B cell (primary cell): ENCODE measurements at regions not wholly inside any gene's neighbourhood (a gene's known extent, or its start where the extent isn't known, plus 50 kb on each side); places are given as distances from the start of the nearest gene placed in this dataset.

ENCODE experiments used
- ATAC-seq: fragments of 200-7000 bp; cut with Tn5 transposase; one replicate; pipeline ENCODE4 v1.10.0; 2021; ENCODE audit warnings: low read depth, mild to moderate bottlenecking, moderate number of reproducible peaks, moderate library complexity
- CTCF ChIA-PET: fragments of 350-600 bp; sonication (Branson Sonifier 250); formaldehyde crosslinking; loops from one replicate; lab custom pipeline; 2021; ENCODE audit warnings: antibody characterized with exemption, inconsistent platforms; lab: Charles Lee
- POLR2A ChIA-PET: fragments of 350-600 bp; sonication (Branson Sonifier 250); formaldehyde crosslinking; loops from one replicate; lab custom pipeline; 2021; ENCODE audit warnings: antibody characterized with exemption; lab: Charles Lee
- DNase-seq: peaks from one replicate; pipeline ENCODE4 v3.0.0; 2013
- H2AFZ ChIP-seq: 2 replicates; pipeline ENCODE4 v1.6.1; 2012; ENCODE audit warnings: mild to moderate bottlenecking, low read depth, low read length; ENCODE audit not compliant: insufficient read depth, poor library complexity, severe bottlenecking
- H3K27ac ChIP-seq, 2 donors: 1 replicate in 1 of 2; 2 replicates in 1 of 2; pipeline ENCODE4 v1.5.1; 2012 to 2013; ENCODE audit warnings: low read length in 2 of 2, mild to moderate bottlenecking in 2 of 2, moderate library complexity in 1 of 2
- H3K27me3 ChIP-seq, 4 experiments: fragments of 200-600 bp in 1 of 4; sonication (generic) in 1 of 4; replicated peaks in 1 of 4; 1 replicate in 2 of 4; 2 replicates in 2 of 4; pipeline versions ENCODE4 v1.6.1 to v1.7.0; 2013 to 2016; ENCODE audit warnings: low read length in 3 of 4, mild to moderate bottlenecking in 2 of 4, mixed read lengths in 1 of 4, moderate library complexity in 1 of 4; ENCODE audit not compliant: insufficient read depth in 4 of 4, control insufficient read depth in 3 of 4; ENCODE audit errors: control extremely low read depth in 1 of 4
- H3K36me3 ChIP-seq, 2 experiments: replicated peaks in 1 of 2; 1 replicate in 1 of 2; 2 replicates in 1 of 2; pipeline versions ENCODE4 v1.6.1 to v1.7.1; 2013; ENCODE audit warnings: low read length in 1 of 2; ENCODE audit not compliant: insufficient read depth in 2 of 2, control insufficient read depth in 1 of 2; ENCODE audit errors: control extremely low read depth in 1 of 2, extremely low read depth in 1 of 2
- H3K4me1 ChIP-seq, 2 donors: fragments of 200-600 bp in 1 of 2; sonication (generic) in 1 of 2; 1 replicate in 1 of 2; 2 replicates in 1 of 2; pipeline versions ENCODE4 v1.5.1 to v1.6.1; 2013 to 2017; ENCODE audit warnings: low read length in 2 of 2; ENCODE audit not compliant: control insufficient read depth in 2 of 2, insufficient read depth in 2 of 2
- H3K4me2 ChIP-seq: replicated peaks from 2 replicates; pipeline ENCODE3; 2012; ENCODE audit warnings: mild to moderate bottlenecking, low read depth, low read length; ENCODE audit not compliant: poor library complexity, severe bottlenecking
- H3K4me3 ChIP-seq, 5 experiments: fragments of 200-600 bp in 1 of 5; sonication (generic) in 1 of 5; 1 replicate in 3 of 5; 2 replicates in 2 of 5; pipeline versions ENCODE4 v1.5.1 to v1.7.0; 2011 to 2016; ENCODE audit warnings: low read length in 4 of 5, mild to moderate bottlenecking in 4 of 5, low read depth in 2 of 5, control low read depth in 1 of 5, moderate library complexity in 1 of 5; ENCODE audit not compliant: insufficient read depth in 1 of 5; ENCODE audit errors: control extremely low read depth in 1 of 5, extremely low read depth in 1 of 5
- H3K79me2 ChIP-seq: fragments of 200-600 bp; sonication (generic); one replicate; pipeline ENCODE4 v1.6.0; 2016; ENCODE audit warnings: low read length; ENCODE audit not compliant: control insufficient read depth, insufficient read depth
- H3K9ac ChIP-seq: fragments of 200-600 bp; sonication (generic); 2 replicates; pipeline ENCODE4 v1.6.1; 2017; ENCODE audit warnings: mild to moderate bottlenecking, low read length, moderate library complexity
- H3K9me3 ChIP-seq, 3 donors: one replicate each; pipeline versions ENCODE4 v1.6.1 to v1.7.1; 2013; ENCODE audit warnings: low read length in 2 of 3; ENCODE audit not compliant: control insufficient read depth in 2 of 3, insufficient read depth in 1 of 3; ENCODE audit errors: control extremely low read depth in 1 of 3
- H4K20me1 ChIP-seq: 2 replicates; pipeline ENCODE4 v1.6.0; 2012; ENCODE audit warnings: mild to moderate bottlenecking, low read length; ENCODE audit not compliant: insufficient read depth, control insufficient read depth, poor library complexity, severe bottlenecking
- H3K27ac Mint-ChIP-seq: one replicate; pipeline ENCODE4 v1.8.0; 2021; ENCODE audit warnings: mixed read lengths
- H3K27me3 Mint-ChIP-seq: one replicate; pipeline ENCODE4 v1.8.0; 2021; ENCODE audit warnings: mixed read lengths
- H3K4me1 Mint-ChIP-seq: one replicate; pipeline ENCODE4 v1.8.0; 2021; ENCODE audit warnings: mixed read lengths
- H3K4me3 Mint-ChIP-seq: one replicate; pipeline ENCODE4 v1.8.0; 2021; ENCODE audit warnings: mixed read lengths
- H3K9me3 Mint-ChIP-seq: one replicate; pipeline ENCODE4 v1.8.0; 2022; ENCODE audit warnings: mixed read lengths; ENCODE audit not compliant: insufficient read depth
- EZH2 ChIP-seq: IDR thresholded peaks from 2 replicates; pipeline ENCODE4 v1.6.1; 2012; ENCODE audit warnings: borderline replicate concordance, low read depth, mild to moderate bottlenecking, moderate library complexity, low read length; ENCODE audit not compliant: insufficient read depth, poor library complexity, severe bottlenecking
- WGBS: methylation state at CpG from one replicate; pipeline ENCODE4 v1.1.5; 2013; ENCODE audit warnings: missing lambda C conversion rate; ENCODE audit not compliant: insufficient coverage; 5-methylcytosine and 5-hydroxymethylcytosine counted together
- intact Hi-C: fragments of 100-400 bp; cut with micrococcal nuclease; formaldehyde crosslinking; loops from one replicate; pipeline ENCODE4 v1.10.0; 2022
- TF ChIP-seq, protein P1 (sequence below): fragments of 200-600 bp; IDR thresholded peaks from one replicate; pipeline ENCODE4 v1.8.0; 2022; ENCODE audit warnings: antibody characterized with exemption, mild to moderate bottlenecking

DNA sequence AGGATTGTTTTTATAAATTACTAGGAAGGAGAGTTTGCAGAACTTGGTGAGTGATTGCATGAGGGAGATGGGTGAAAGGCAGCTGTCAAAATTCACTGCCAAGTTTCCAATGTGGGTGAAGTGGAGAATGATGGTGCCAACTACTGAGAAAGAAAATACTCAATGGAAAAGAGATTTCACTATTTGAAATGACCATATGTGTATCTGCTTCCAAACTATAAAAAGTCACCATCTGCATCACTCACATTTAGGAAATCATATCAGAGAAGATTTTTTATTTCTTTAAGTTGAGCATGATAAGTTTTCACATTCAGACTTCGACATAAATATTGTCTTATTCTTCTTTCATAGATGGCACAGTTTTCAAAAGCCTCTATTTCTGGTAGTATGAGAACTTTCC lies 570.0 kb upstream of the DSEL start:
- POLR2A ChIA-PET = no interaction called here

DNA sequence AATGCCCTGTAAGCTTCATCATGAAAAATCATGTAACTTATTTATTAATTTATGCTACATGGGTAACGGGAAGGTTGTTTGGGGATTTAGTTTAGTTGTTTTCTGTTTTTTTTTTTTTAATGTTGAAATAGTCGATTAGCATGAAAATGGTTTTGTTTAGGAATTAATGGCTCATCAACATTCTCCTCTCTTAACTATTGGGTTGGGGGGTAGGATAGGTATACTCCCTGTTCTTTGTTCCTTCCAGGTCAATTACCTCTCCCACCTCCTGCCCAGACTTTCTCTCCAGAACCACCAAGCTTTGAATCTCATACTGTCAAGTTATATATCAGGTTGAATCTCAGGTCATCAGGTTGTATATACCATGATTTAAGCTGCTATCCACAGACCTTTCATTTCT lies 568.7 kb upstream of the DSEL start:
- Histone ChIP-seq H3K79me2 (no peaks in the 10 kb centered on the region), H3K27me3 (no peaks in the 10 kb centered on the region), H3K36me3 (no peaks in the 10 kb centered on the region), H3K4me3 (no peak overlapping the region), H3K27ac (no peak overlapping the region), H3K4me2 (no peak overlapping the region), H4K20me1 (no peaks in the 10 kb centered on the region), H2AFZ (no peak overlapping the region), H3K4me1 (no peaks in the 10 kb centered on the region), H3K9ac (no peak overlapping the region), H3K9me3 (no peaks in the 10 kb centered on the region)
- no peak for DNase-seq
- intact Hi-C loops = no loop called here
- TF ChIP-seq, protein P1, sequence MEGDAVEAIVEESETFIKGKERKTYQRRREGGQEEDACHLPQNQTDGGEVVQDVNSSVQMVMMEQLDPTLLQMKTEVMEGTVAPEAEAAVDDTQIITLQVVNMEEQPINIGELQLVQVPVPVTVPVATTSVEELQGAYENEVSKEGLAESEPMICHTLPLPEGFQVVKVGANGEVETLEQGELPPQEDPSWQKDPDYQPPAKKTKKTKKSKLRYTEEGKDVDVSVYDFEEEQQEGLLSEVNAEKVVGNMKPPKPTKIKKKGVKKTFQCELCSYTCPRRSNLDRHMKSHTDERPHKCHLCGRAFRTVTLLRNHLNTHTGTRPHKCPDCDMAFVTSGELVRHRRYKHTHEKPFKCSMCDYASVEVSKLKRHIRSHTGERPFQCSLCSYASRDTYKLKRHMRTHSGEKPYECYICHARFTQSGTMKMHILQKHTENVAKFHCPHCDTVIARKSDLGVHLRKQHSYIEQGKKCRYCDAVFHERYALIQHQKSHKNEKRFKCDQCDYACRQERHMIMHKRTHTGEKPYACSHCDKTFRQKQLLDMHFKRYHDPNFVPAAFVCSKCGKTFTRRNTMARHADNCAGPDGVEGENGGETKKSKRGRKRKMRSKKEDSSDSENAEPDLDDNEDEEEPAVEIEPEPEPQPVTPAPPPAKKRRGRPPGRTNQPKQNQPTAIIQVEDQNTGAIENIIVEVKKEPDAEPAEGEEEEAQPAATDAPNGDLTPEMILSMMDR = no peak
- no peak for TF ChIP-seq EZH2
- no peaks in the 10 kb centered on the region for H3K27me3 Mint-ChIP-seq
- CTCF ChIA-PET = no interaction called here
- no peak overlapping the region for H3K4me3 Mint-ChIP-seq
- H3K9me3 Mint-ChIP-seq = peaks cover 3% of the 10 kb centered on the region
- POLR2A ChIA-PET = no interaction called here
- no peaks in the 10 kb centered on the region for H3K4me1 Mint-ChIP-seq
- no CpG with 5 or more reads among the region's 2 CpGs for WGBS
- H3K27ac Mint-ChIP-seq = no peak overlapping the region
- no peak for ATAC-seq

More for the DNA sequence above, 570.0 kb upstream of the DSEL start:
- Mint-ChIP-seq H3K27ac (no peak overlapping the region), H3K4me1 (no peaks in the 10 kb centered on the region), H3K4me3 (no peak overlapping the region), H3K27me3 (no peaks in the 10 kb centered on the region), H3K9me3 (peaks cover 3% of the 10 kb centered on the region)
- intact Hi-C loops = no loop called here
- TF ChIP-seq, protein P1 = no peak
- no peak for TF ChIP-seq EZH2
- Histone ChIP-seq H3K9me3 (no peaks in the 10 kb centered on the region), H3K4me1 (no peaks in the 10 kb centered on the region), H3K36me3 (no peaks in the 10 kb centered on the region), H4K20me1 (no peaks in the 10 kb centered on the region), H3K27ac (no peak overlapping the region), H3K9ac (no peak overlapping the region), H3K79me2 (no peaks in the 10 kb centered on the region), H3K4me3 (no peak overlapping the region), H2AFZ (no peak overlapping the region), H3K27me3 (no peaks in the 10 kb centered on the region), H3K4me2 (no peak overlapping the region)
- DNase-seq (no peak), ATAC-seq (no peak)
- WGBS = no CpG with 5 or more reads among the region's 1 CpG
- CTCF ChIA-PET = no interaction called here
